Panc1 (cell line): ENCODE measurements at regions not wholly inside any gene's neighbourhood (a gene's known extent, or its start where the extent isn't known, plus 50 kb on each side); places are given as distances from the start of the nearest gene placed in this dataset.

Experiments
- ATAC-seq: fragments of 200-7000 bp; cut with Tn5 transposase; 2 replicates; pipeline ENCODE4 v1.9.1; 2020; ENCODE audit warnings: mild to moderate bottlenecking, moderate library complexity
- BruUV-seq: library from RNA; stranded (reverse); fragments of 400-500 nt; replicated peaks from 2 replicates; lab custom pipeline; 2021; lab: Mats Ljungman, UMichigan
- CTCF ChIA-PET: fragments of 300-600 bp; sonication (Branson Sonifier 250); formaldehyde crosslinking; loops from one replicate; lab custom pipeline; 2022; ENCODE audit warnings: antibody characterized with exemption; lab: Charles Lee
- POLR2A ChIA-PET: fragments of 300-600 bp; sonication (Branson Sonifier 250); formaldehyde crosslinking; loops from one replicate; lab custom pipeline; 2022; ENCODE audit warnings: antibody characterized with exemption; lab: Charles Lee
- DNase-seq: peaks from one replicate; pipeline ENCODE4 v3.0.0-alpha.2; 2010; ENCODE audit warnings: low read depth, low spot score
- H3K27ac ChIP-seq: 2 replicates; pipeline ENCODE4 v1.5.1; 2011; ENCODE audit warnings: mild to moderate bottlenecking, low read length, inconsistent platforms
- H3K27me3 ChIP-seq: fragments of 200-500 bp; sonication (Bioruptor generic); 2 replicates; pipeline ENCODE4 v1.6.0; 2014; ENCODE audit warnings: low read length, inconsistent platforms; ENCODE audit not compliant: control insufficient read depth, insufficient read depth
- H3K36me3 ChIP-seq: fragments of 200-500 bp; sonication (Bioruptor generic); 2 replicates; pipeline ENCODE4 v1.5.1; 2014; ENCODE audit warnings: inconsistent platforms, mild to moderate bottlenecking, low read length, moderate library complexity; ENCODE audit not compliant: control insufficient read depth, insufficient read depth
- H3K4me1 ChIP-seq: 2 replicates; pipeline ENCODE4 v1.5.1; 2011; ENCODE audit warnings: inconsistent platforms, mild to moderate bottlenecking, low read length, moderate library complexity; ENCODE audit not compliant: control insufficient read depth, insufficient read depth
- H3K4me3 ChIP-seq, 2 experiments: 2 replicates each; pipeline ENCODE4 v1.5.1; 2011 to 2012; ENCODE audit warnings: low read depth in 2 of 2, low read length in 2 of 2, mild to moderate bottlenecking in 2 of 2, inconsistent platforms in 1 of 2, moderate library complexity in 1 of 2
- H3K9me3 ChIP-seq: fragments of 200-500 bp; sonication (Bioruptor generic); 2 replicates; pipeline ENCODE4 v1.5.1; 2014; ENCODE audit warnings: low read depth, mild to moderate bottlenecking, inconsistent platforms, low read length, moderate library complexity; ENCODE audit not compliant: control insufficient read depth, insufficient read depth
- CTCF ChIP-seq: fragments of 450-650 bp; IDR thresholded peaks from 2 replicates; pipeline ENCODE4 v1.5.1; 2017; ENCODE audit warnings: mild to moderate bottlenecking
- POLR2AphosphoS5 ChIP-seq: IDR thresholded peaks from 2 replicates; pipeline ENCODE4 v1.6.1; 2012; ENCODE audit warnings: mild to moderate bottlenecking, low read depth, low read length, moderate library complexity
- REST ChIP-seq, 2 experiments: IDR thresholded peaks; 2 replicates each; pipeline ENCODE4 v1.6.1; 2011 to 2012; ENCODE audit warnings: low read depth in 2 of 2, control low read depth in 1 of 2, low read length in 1 of 2, mild to moderate bottlenecking in 1 of 2, moderate library complexity in 1 of 2; ENCODE audit not compliant: insufficient read depth in 1 of 2
- SIN3A ChIP-seq: IDR thresholded peaks from 2 replicates; pipeline ENCODE4 v1.6.1; 2012; ENCODE audit warnings: low read depth, mild to moderate bottlenecking, low read length, moderate library complexity, borderline replicate concordance; ENCODE audit not compliant: insufficient read depth
- TCF7L2 ChIP-seq: IDR thresholded peaks from 2 replicates; pipeline ENCODE4 v1.6.1; 2011; ENCODE audit warnings: mild to moderate bottlenecking, low read depth, low read length, inconsistent platforms
- in situ Hi-C: cut with HindIII; loops from 2 replicates; pipeline ENCODE4 v1.10.0; 2016; ENCODE audit warnings: low sequenced_read_pairs, low pct_unique_long_range_greater_than_20kb
- intact Hi-C: fragments of 100-400 bp; cut with micrococcal nuclease; formaldehyde crosslinking; loops from one replicate; pipeline ENCODE4 v1.10.0; 2022; ENCODE audit not compliant: unreplicated experiment

- POLR2A ChIA-PET: no interaction called here
- Histone ChIP-seq H3K4me3 (no peak overlapping the region), H3K27me3 (no peaks in the 10 kb centered on the region), H3K36me3 (no peaks in the 10 kb centered on the region), H3K27ac (no peak overlapping the region), H3K4me1 (no peaks in the 10 kb centered on the region), H3K9me3 (no peaks in the 10 kb centered on the region)
- DNase-seq: no peak
- TF ChIP-seq REST (IDR thresholded peaks at IDR 0.05; ENCODE audit: insufficient read depth in 1 of 2, low read depth in 2 of 2, low read length in 1 of 2): no peak
- no peak for TF ChIP-seq POLR2AphosphoS5
- no peak for TF ChIP-seq SIN3A
- no peak for TF ChIP-seq CTCF
- TF ChIP-seq TCF7L2: no peak
- intact Hi-C loops (no loop called here), in situ Hi-C loops (no loop called here)
- no peak for ATAC-seq
- CTCF ChIA-PET: no interaction called here
- BruUV-seq: no TSS peak
These were observed 83.3 kb upstream of the OR5AK2 start for GRCh38 chr11:56905442-56905841.

- BruUV-seq: no TSS peak
- H3K4me1 ChIP-seq: no peaks in the 10 kb centered on the region
- in situ Hi-C loops: no loop called here
- CTCF ChIA-PET: no interaction called here
- H3K9me3 ChIP-seq: no peaks in the 10 kb centered on the region
- DNase-seq: no peak
- no peak for ATAC-seq
- POLR2A ChIA-PET: no interaction called here
- no peaks in the 10 kb centered on the region for H3K27me3 ChIP-seq
- TF ChIP-seq CTCF (no peak), POLR2AphosphoS5 (no peak), REST (IDR thresholded peaks at IDR 0.05; ENCODE audit: insufficient read depth in 1 of 2, low read depth in 2 of 2, low read length in 1 of 2) (no peak)
- intact Hi-C loops: no loop called here
- H3K27ac ChIP-seq: no peak overlapping the region
- no peak overlapping the region for H3K4me3 ChIP-seq
- no peaks in the 10 kb centered on the region for H3K36me3 ChIP-seq
These were observed 89.9 kb upstream of the OR5AK2 start for GRCh38 chr11:56898856-56899255.
